ENCODE measurements at regions not wholly inside any gene's neighbourhood (a gene's known extent, or its start where the extent isn't known, plus 50 kb on each side); places are given as distances from the start of the nearest gene placed in this dataset.

GRCh38 chr4:138858419-138858818 lies 157.2 kb upstream of the NOCT start:
- DNase-seq (ENCODE audit: low read depth, low spot score), result no peak

DNA sequence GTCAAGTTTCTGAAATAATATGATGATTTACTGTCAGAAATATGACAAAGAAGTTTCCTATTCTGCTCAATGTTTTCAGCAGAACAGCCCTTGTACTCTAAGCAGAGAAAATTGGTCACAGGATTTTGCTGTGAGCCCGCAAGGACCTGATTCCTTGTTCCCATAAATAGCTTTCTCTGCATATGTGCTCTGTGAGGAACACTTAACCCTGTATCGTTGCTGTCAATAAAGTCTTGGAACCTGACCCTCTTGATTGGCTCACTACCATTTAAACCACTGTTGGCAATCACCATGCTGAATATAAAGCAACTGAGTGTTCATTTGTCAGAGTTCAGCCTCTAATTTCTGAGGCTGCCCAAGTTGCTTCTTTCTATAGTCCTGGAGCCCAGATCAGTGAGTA lies 158.2 kb upstream of the NOCT start:
- no peak for DNase-seq (ENCODE audit: low read depth, low spot score)

DNA sequence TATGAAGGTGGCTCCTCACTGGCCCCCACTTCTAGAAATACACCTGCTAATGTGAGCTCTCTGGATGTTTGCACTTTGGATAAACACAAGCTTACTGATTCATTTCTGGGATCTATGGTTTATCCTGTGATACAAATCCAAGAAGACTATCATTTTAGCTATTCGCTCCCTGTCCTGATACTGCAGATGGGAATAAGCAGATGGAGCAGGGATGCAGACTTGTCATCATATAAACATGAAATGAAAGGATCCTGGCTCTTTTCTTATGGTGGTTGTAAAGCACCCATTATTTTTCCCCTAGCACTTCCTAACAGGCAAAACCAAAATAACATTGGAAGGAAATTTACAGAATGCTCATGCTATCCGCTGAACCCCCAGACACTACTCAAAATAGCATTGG lies 162.9 kb upstream of the NOCT start:
- no peak for DNase-seq (ENCODE audit: low read depth, low spot score)

DNA sequence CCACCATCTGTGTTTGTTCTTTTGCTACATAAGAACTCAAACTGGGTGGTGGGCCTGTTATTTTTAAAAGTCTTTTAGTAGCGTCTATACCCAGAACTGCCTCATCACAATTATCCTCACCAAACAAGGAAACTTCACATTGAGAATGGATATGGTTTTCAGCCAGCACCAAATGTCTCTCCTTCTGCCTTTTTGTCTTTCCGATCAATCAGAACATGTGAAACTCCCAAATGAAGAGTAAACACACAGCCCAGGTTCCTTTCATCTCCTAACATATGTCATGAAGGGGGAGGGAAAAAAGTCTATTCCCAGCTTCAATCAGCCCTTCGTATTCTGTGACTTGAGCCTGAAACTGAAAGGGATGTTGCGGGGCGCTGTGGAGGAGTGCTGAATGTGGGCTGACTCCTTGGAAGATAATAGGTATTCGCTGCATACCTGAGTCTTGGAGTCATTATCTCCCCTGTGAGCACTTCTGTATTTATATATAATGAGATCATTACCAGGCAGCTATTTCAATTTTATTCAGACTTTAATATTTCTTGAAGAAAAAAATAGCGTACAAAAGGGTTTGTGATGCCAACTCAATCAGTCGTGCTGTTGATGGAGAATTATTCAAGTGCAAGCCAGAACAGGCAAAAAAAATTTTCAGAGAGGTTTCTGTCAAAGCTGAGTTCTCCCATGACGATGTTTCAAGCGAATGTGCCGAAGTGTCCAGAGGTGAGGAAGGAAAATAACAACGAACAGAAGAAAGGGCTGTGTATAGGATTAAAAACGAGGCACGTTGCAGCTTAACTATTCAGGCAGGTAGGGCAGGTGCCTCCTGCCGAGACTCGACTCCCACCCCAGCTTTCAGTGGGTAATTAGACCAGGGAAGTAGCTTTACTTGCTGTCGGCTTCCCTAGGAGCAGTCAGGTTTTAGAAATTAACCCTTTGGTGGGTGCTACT lies 163.9 kb upstream of the NOCT start:
- DNase-seq (ENCODE audit: low read depth, low spot score), result no peak

DNA sequence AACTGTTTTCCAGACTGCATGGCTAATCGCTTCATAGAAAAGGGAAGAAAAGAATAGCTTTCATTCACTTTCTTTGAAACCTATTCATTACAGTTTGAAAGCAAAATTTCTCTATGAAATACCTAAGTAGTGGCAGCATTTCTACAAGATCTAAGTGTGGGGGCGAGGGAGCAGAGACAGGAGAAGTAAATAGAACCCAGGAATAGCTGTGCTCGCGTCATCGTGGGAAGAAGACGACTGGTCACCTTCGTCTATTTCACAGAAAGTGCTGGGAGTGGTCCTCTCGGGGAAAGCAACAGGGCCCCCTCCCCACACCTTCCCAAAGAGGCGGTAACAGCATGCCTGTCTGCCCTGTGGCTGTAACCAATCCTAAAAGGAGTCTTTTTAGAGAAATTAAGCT lies 169.9 kb upstream of the NOCT start:
- no peak for DNase-seq (ENCODE audit: low read depth, low spot score)

GRCh38 chr4:138845054-138845453 lies 170.5 kb upstream of the NOCT start:
- DNase-seq (ENCODE audit: low read depth, low spot score), result no peak

- no peak for DNase-seq (ENCODE audit: low read depth, low spot score)
These were observed 172.0 kb upstream of the NOCT start for GRCh38 chr4:138843616-138844015.

GRCh38 chr4:138841343-138841742 lies 174.2 kb upstream of the NOCT start:
- no peak for DNase-seq (ENCODE audit: low read depth, low spot score)

- DNase-seq (ENCODE audit: low read depth, low spot score), result no peak
These were observed 177.3 kb upstream of the NOCT start for GRCh38 chr4:138838251-138838650.

DNA sequence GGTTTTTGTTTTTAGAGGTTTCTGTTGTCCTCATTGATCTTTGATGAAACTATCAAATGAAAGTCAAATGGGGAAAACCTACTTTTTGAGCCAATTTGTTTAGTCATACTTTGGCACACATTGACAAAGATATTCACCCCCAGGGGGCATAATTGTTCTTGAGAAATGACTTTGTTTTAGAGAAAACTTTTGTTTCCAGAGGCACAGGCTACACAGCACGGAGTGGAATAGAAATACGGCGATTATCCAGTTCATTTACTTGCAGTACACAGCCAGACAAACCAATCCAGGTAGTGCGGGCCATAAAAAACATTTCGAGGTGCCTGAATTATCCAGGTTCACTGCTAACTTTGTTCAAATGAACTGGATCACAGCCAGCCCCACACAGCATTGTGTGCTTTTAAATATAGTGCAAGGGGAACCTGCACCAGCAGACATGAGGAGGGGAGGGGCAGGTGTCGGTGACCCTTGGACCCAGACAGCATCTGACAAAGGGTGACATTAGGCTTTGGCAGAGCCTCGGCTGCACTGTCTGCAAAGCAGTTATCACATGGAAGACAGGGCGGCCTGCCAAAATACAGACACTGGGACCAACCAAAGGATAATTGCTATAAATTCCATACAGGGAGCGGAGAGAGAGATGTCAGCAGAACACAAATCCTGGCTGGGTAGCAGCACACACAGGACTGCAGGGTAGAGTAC lies 179.6 kb upstream of the NOCT start:
- DNase-seq (ENCODE audit: low read depth, low spot score), result no peak

- DNase-seq (ENCODE audit: low read depth, low spot score), result no peak
These were observed 181.6 kb upstream of the NOCT start for GRCh38 chr4:138833974-138834373.

- no peak for DNase-seq (ENCODE audit: low read depth, low spot score)
These were observed 183.0 kb upstream of the NOCT start for GRCh38 chr4:138832563-138832962.

DNA sequence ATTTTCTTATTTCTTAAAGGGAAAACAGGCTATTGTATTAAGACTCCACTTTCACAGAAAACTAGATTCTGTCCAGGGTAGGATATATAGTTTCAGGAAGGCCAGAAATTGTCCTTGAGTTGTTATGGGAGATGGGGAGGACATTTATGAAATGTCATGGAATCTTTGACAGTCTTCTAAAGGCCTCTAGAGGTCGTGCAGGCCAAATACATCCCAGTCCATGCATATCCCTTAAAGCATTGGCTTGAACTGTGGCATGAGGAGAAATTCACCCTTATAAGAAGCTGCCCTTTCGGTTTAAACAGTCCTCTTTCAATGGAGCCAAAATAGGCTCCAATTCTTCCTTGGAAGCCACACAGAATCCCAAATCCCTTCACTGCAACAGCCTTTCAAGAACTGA lies 183.6 kb upstream of the NOCT start:
- no peak for DNase-seq (ENCODE audit: low read depth, low spot score)

- no peak for DNase-seq (ENCODE audit: low read depth, low spot score)
These were observed 186.7 kb upstream of the NOCT start for GRCh38 chr4:138828926-138829325.

GRCh38 chr4:138826754-138827153 lies 188.8 kb upstream of the NOCT start:
- DNase-seq (ENCODE audit: low read depth, low spot score), result no peak

GRCh38 chr4:138826322-138826721 lies 189.3 kb upstream of the NOCT start:
- no peak for DNase-seq (ENCODE audit: low read depth, low spot score)

- no peak for DNase-seq (ENCODE audit: low read depth, low spot score)
These were observed 194.2 kb upstream of the NOCT start for GRCh38 chr4:138821331-138821730.

- DNase-seq (ENCODE audit: low read depth, low spot score), result no peak
These were observed 198.7 kb upstream of the NOCT start for GRCh38 chr4:138816875-138817274.

- no peak for DNase-seq (ENCODE audit: low read depth, low spot score)
These were observed 199.8 kb upstream of the NOCT start for GRCh38 chr4:138815811-138816210.

GRCh38 chr4:138805736-138806135 lies 209.8 kb upstream of the NOCT start:
- no peak for DNase-seq (ENCODE audit: low read depth, low spot score)

DNA sequence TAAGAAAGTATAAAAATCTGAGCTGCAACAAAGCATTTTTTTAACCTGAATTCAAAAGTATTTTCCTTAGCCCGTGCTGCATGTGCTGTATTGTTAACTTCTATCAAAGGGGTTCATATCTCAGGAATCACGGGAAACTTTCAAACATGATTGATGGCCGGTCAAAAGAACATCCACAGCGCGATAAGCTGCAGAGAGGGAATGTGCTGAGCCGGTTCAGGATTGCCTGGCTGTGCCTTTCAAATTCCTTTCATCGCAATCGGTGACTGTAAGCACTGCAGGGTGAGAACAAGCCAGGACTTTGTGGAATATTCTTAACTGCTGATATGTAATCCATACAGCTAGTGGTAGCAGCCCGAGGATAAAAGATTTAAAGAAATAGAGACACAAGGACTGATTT lies 210.9 kb upstream of the NOCT start:
- no peak for DNase-seq (ENCODE audit: low read depth, low spot score)

- DNase-seq (ENCODE audit: low read depth, low spot score), result no peak
These were observed 212.5 kb upstream of the NOCT start for GRCh38 chr4:138803051-138803450.

GRCh38 chr4:138802499-138802898 lies 213.1 kb upstream of the NOCT start:
- DNase-seq (ENCODE audit: low read depth, low spot score), result no peak
